PFSK-1 (cell line): ENCODE measurements at regions not wholly inside any gene's neighbourhood (a gene's known extent, or its start where the extent isn't known, plus 50 kb on each side); places are given as distances from the start of the nearest gene placed in this dataset.

ENCODE experiments used
- FOXP2 ChIP-seq: optimal IDR thresholded peaks from 2 replicates; pipeline ENCODE3; 2011; ENCODE audit warnings: borderline replicate concordance, control low read depth, inconsistent platforms; ENCODE audit not compliant: insufficient read depth; ENCODE audit errors: extremely low read length, extremely low read depth
- POLR2AphosphoS5 ChIP-seq: IDR thresholded peaks from 2 replicates; pipeline ENCODE4 v1.6.1; 2012; ENCODE audit warnings: low read depth, mild to moderate bottlenecking, control low read depth, low read length, moderate library complexity
- REST ChIP-seq, 2 experiments: IDR thresholded peaks; 2 replicates each; pipeline versions ENCODE4 v1.6.1 to v1.8.0; 2011 to 2012; ENCODE audit warnings: low read depth in 2 of 2, low read length in 2 of 2, control low read depth in 1 of 2, inconsistent platforms in 1 of 2, mild to moderate bottlenecking in 1 of 2, moderate library complexity in 1 of 2; ENCODE audit not compliant: insufficient read depth in 1 of 2
- SIN3A ChIP-seq: IDR thresholded peaks from 2 replicates; pipeline ENCODE4 v1.6.1; 2012; ENCODE audit warnings: mild to moderate bottlenecking, low read length, moderate library complexity, borderline replicate concordance; ENCODE audit not compliant: insufficient read depth
- TAF1 ChIP-seq: IDR thresholded peaks from 2 replicates; pipeline ENCODE4 v1.6.1; 2012; ENCODE audit warnings: low read length, control low read depth, borderline replicate concordance; ENCODE audit not compliant: insufficient read depth

- TF ChIP-seq TAF1 (no peak), POLR2AphosphoS5 (no peak), SIN3A (no peak), REST (IDR thresholded peaks at IDR 0.05; ENCODE audit: insufficient read depth in 1 of 2, low read depth in 2 of 2, low read length in 2 of 2) (no peak), FOXP2 (no peak)
Measured at GRCh38 chr4:96097040-96097607, 257.2 kb downstream of the PDHA2 start.
